Putamen (tissue), 1 donor: ENCODE measurements at regions not wholly inside any gene's neighbourhood (a gene's known extent, or its start where the extent isn't known, plus 50 kb on each side); places are given as distances from the start of the nearest gene placed in this dataset.
A peak's percentile ranks its signal among the peaks of the same experiment; 100 is the strongest.

Experiments
- DNase-seq: peaks from one replicate; pipeline ENCODE4 v3.0.0-alpha.2; 2016; ENCODE audit warnings: low spot score

GRCh38 chr9:18074041-18074440, 399.9 kb upstream of the ADAMTSL1 start:
- no peak for DNase-seq

DNA sequence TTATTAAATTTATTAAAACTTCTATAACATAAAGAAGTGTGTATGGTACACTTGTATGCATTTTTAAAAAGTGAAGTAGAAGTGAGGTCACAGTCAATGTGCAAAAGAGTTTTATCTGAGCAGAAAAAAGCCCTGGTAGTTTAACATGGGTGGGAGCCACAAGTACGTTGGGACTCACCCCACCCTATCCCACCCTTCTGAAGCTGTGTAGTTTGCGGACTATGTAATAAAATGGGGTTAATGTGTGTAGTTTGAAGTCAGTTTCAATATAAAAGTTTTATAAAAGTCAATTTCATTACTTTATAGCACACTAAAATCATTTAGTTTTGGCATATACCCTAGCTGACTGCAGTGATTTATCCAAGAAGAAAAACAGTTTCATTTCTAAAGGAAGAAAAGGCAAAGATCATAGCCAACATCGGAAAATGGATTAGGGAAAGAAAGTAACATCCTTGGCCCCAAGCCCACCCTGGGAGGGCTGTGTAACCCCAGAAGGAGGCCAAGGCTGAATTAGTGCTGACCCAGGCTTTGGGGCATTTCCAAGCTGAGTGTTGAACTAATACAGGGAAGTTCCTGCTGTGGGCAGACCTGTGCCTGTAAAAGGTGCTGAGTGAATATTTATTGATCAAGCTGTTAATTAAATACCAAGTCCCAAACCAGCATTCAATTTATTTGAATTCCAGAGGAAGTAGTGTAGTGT, 398.6 kb upstream of the ADAMTSL1 start:
- DNase-seq = no peak

- DNase-seq = no peak
These were observed 395.8 kb upstream of the ADAMTSL1 start for GRCh38 chr9:18077941-18078678.

DNA sequence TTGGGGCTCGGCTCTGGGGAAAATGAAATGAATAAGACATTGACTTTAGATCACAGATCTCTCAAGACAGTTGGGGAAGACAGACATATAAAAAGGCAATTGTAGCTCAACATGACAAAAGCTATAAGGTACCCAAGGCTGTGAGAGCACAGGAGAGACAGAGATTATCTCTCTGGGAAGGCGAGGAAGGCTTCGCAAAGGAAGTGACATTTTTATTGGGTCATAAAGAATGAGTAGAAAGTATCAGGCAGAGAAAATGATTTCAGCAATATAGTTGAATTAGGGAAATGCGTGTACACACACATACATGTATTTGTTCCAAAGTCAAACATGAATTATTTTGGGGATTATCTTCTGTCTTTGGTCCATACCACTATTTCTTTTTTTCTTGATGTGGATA, 381.8 kb upstream of the ADAMTSL1 start:
- DNase-seq = no peak

DNA sequence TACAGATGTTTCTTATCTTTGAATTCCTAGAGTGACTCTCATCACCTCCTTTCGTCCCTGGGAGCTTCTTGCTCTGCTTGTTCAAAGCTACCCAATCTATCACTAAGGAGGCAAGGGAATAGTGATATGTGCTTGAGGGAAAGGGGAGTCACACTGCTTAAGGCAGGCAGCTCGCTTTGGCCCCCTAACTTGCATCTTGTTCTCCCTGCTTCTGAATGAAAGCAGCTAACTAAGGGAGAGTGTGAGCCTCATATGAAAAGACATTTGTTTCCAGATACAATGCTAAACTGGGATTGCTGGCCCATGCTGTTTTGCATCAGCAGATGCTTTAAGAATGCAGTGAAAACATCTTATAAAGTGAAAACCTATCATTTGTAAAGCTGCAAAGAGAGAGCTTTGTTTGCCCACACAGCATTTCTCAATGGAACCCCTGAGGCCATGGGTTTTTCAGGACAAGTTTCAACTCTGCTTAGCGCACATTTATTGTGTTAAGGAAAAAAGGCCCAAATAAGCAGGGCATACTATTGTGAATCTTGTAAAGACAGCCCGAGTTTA, 367.9 kb upstream of the ADAMTSL1 start:
- no peak for DNase-seq

- DNase-seq = no peak
These were observed 364.3 kb upstream of the ADAMTSL1 start for GRCh38 chr9:18109675-18110074.

- DNase-seq = no peak
These were observed 362.8 kb upstream of the ADAMTSL1 start for GRCh38 chr9:18111146-18111545.

GRCh38 chr9:18114559-18115475, 359.1 kb upstream of the ADAMTSL1 start:
- DNase-seq = peak; percentile 45

- DNase-seq = no peak
These were observed 355.7 kb upstream of the ADAMTSL1 start for GRCh38 chr9:18118268-18118667.

- no peak for DNase-seq
These were observed 351.8 kb upstream of the ADAMTSL1 start for GRCh38 chr9:18122171-18122570.

DNA sequence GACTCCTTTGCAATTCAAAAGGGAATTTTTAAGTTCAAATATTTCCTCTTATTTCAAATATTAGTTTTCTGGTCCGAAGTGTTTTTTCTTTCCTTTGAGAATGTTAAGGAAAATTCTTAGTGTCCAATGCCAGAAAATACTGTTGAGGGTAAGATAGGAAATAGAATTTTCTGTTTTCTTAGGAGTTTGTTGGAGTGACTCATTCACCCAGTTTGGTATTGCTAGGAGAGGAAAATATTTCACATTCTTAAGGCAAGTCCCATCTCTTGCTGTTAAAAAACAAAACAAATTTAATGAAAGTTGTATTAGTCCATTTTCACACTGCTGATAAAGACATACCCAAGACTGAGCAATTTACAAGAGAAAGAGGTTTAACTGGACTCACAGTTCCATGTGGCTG, 349.2 kb upstream of the ADAMTSL1 start:
- DNase-seq = no peak

- no peak for DNase-seq
These were observed 347.0 kb upstream of the ADAMTSL1 start for GRCh38 chr9:18126831-18127498.

DNA sequence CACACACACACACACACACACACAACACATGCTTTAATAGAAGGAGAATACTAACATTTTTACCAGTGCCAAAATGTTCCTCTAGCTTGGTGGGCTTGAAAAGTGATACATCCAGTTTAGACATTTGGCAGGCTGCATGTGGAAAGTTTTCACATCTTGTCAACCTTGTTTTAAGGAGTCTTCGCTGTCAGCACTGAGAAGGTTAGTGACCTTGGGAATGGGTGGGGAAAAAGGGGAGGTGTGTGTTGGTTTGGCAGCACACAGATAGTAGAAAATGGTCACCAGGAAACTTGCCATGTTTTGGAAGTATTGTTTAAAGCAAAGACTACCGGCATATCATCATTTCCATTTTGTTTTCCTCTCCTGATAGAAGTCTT, 346.5 kb upstream of the ADAMTSL1 start:
- no peak for DNase-seq

GRCh38 chr9:18129809-18130334, 344.1 kb upstream of the ADAMTSL1 start:
- no peak for DNase-seq

- no peak for DNase-seq
These were observed 337.5 kb upstream of the ADAMTSL1 start for GRCh38 chr9:18136354-18136994.

DNA sequence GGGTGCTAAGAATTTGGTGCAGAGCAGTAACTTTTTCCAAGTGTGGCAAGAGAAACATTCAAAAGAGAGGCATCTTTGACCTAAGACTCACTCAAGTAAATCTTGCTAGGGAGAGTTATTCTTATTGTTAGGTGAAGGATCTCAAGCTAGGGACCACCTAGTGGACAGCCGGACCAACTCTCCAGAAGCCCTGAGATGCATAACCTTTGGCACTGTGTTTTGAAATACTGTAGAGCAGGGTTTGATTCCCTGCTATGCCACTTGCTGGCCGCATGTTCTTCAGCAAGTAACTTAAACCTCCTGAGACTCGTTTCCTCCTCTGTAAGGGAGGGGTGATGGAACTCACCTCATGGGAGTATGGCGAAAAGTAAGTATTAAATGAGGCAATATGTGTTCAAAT, 336.1 kb upstream of the ADAMTSL1 start:
- DNase-seq = no peak

DNA sequence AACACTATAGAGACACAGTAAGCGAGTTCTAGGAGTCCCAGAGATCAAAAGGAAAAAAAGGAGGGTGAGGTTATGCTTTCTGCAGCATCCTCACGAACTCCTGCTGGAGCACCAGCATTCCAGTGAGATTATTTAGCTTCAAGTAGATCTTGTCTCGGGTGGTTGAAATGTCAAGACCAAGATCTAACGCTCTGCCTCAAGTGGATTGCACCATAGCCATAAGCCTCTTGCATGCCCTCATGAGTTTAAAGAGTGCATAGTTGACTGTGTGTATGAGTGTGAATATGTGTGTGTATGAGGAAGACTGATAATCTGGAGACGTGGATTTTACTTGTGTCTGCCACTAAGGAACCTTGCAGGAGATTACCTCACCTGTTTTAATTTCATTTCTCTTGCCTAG, 335.3 kb upstream of the ADAMTSL1 start:
- no peak for DNase-seq

DNA sequence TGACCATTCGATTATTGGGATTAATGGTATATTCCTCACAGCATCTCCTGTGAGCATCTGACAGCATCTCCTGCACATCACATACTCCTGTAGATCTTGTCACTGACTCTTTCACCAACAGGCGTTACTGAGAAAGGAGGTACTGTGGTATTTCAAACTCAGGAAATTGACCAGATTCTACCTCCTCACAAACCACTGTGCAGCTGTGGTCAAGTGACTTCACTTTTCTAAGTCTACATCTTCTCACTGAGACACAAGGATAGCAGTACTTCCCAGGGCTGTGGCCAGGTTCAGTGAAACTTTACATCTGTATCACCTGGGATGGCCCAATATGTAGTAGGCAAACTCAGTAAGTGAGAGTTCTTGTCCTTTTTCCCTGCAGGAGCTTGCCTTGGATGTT, 332.3 kb upstream of the ADAMTSL1 start:
- no peak for DNase-seq

GRCh38 chr9:18143073-18143745, 330.7 kb upstream of the ADAMTSL1 start:
- no peak for DNase-seq

GRCh38 chr9:18146329-18146728, 327.6 kb upstream of the ADAMTSL1 start:
- DNase-seq = no peak
